K562 (cell line): ENCODE measurements at regions not wholly inside any gene's neighbourhood (a gene's known extent, or its start where the extent isn't known, plus 50 kb on each side); places are given as distances from the start of the nearest gene placed in this dataset.

Experiments used
- ARHGAP35 ChIP-seq: fragments of 450-650 bp; IDR thresholded peaks from 2 replicates; pipeline ENCODE4 v1.6.1; 2018; ENCODE audit not compliant: partially characterized antibody
- CHD7 ChIP-seq: fragments of 200-600 bp; sonication (generic); IDR thresholded peaks from one replicate; pipeline ENCODE4 v1.6.1; 2012; ENCODE audit warnings: mild to moderate bottlenecking, low read depth, low read length, inconsistent platforms
- CREBBP ChIP-seq: IDR thresholded peaks from one replicate; pipeline ENCODE4 v1.6.1; 2012; ENCODE audit warnings: low read depth, mild to moderate bottlenecking, control low read depth, inconsistent platforms, low read length
- NCOA2 ChIP-seq, 2 experiments: fragments of 450-650 bp; IDR thresholded peaks; 2 replicates each; pipeline ENCODE4 v1.6.1; 2018; ENCODE audit warnings: mild to moderate bottlenecking in 2 of 2, moderate library complexity in 1 of 2; ENCODE audit not compliant: partially characterized antibody in 2 of 2
- NEUROD1 ChIP-seq: fragments of 150-350 bp; IDR thresholded peaks from 2 replicates; pipeline ENCODE4 v1.6.1; 2014; ENCODE audit warnings: borderline replicate concordance, low read length, low read depth; ENCODE audit not compliant: partially characterized antibody
- POLR2AphosphoS5 ChIP-seq: IDR thresholded peaks from 2 replicates; pipeline ENCODE4 v1.6.1; 2011; ENCODE audit warnings: mild to moderate bottlenecking, low read depth, low read length, moderate library complexity; ENCODE audit not compliant: control insufficient read depth, insufficient read depth
- TRIM28 ChIP-seq: fragments of 450-650 bp; IDR thresholded peaks from 2 replicates; pipeline ENCODE4 v1.6.1; 2017
- ZNF274 ChIP-seq: IDR thresholded peaks from 2 replicates; pipeline ENCODE4 v1.6.1; 2011; ENCODE audit warnings: low read depth, mild to moderate bottlenecking, low read length, moderate library complexity, borderline replicate concordance
- ZNF445 ChIP-seq: fragments of 250-450 bp; sonication (Bioruptor Pico); IDR thresholded peaks from 2 replicates; pipeline ENCODE4 v1.4.0; 2020; ENCODE audit warnings: low read depth, mild to moderate bottlenecking, moderate library complexity
- TF ChIP-seq, protein P1 (sequence below): fragments of 250-450 bp; sonication (Bioruptor Pico); IDR thresholded peaks from 2 replicates; pipeline ENCODE4 v1.8.0; 2021; ENCODE audit warnings: mild to moderate bottlenecking, moderate library complexity
- TF ChIP-seq, protein P2 (sequence below): fragments of 450-650 bp; IDR thresholded peaks from 2 replicates; pipeline ENCODE4 v1.7.1; 2018; ENCODE audit warnings: mild to moderate bottlenecking, low read depth; ENCODE audit not compliant: partially characterized antibody
- TF ChIP-seq, protein P3 (sequence below): sonication (generic); formaldehyde crosslinking; IDR thresholded peaks from 2 replicates; pipeline ENCODE4 v1.9.0; 2022; ENCODE audit warnings: mild to moderate bottlenecking, missing genetic modification reagents

GRCh38 chr14:39558525-39558924 lies 126.3 kb upstream of the FBXO33 start (continued):
- TF ChIP-seq CHD7 = no peak
- TF ChIP-seq, protein P1, sequence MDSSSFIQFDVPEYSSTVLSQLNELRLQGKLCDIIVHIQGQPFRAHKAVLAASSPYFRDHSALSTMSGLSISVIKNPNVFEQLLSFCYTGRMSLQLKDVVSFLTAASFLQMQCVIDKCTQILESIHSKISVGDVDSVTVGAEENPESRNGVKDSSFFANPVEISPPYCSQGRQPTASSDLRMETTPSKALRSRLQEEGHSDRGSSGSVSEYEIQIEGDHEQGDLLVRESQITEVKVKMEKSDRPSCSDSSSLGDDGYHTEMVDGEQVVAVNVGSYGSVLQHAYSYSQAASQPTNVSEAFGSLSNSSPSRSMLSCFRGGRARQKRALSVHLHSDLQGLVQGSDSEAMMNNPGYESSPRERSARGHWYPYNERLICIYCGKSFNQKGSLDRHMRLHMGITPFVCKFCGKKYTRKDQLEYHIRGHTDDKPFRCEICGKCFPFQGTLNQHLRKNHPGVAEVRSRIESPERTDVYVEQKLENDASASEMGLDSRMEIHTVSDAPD = no peak
- TF ChIP-seq TRIM28 = peak; percentile 54; the same call in 1 of the 2 replicates
- no peak for TF ChIP-seq ARHGAP35
- TF ChIP-seq NEUROD1 = no peak
- TF ChIP-seq ZNF274 = no peak
- no peak for TF ChIP-seq CREBBP
- TF ChIP-seq, protein P2, sequence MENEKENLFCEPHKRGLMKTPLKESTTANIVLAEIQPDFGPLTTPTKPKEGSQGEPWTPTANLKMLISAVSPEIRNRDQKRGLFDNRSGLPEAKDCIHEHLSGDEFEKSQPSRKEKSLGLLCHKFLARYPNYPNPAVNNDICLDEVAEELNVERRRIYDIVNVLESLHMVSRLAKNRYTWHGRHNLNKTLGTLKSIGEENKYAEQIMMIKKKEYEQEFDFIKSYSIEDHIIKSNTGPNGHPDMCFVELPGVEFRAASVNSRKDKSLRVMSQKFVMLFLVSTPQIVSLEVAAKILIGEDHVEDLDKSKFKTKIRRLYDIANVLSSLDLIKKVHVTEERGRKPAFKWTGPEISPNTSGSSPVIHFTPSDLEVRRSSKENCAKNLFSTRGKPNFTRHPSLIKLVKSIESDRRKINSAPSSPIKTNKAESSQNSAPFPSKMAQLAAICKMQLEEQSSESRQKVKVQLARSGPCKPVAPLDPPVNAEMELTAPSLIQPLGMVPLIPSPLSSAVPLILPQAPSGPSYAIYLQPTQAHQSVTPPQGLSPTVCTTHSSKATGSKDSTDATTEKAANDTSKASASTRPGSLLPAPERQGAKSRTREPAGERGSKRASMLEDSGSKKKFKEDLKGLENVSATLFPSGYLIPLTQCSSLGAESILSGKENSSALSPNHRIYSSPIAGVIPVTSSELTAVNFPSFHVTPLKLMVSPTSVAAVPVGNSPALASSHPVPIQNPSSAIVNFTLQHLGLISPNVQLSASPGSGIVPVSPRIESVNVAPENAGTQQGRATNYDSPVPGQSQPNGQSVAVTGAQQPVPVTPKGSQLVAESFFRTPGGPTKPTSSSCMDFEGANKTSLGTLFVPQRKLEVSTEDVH = no peak
- TF ChIP-seq POLR2AphosphoS5 = no peak
- TF ChIP-seq, protein P3, sequence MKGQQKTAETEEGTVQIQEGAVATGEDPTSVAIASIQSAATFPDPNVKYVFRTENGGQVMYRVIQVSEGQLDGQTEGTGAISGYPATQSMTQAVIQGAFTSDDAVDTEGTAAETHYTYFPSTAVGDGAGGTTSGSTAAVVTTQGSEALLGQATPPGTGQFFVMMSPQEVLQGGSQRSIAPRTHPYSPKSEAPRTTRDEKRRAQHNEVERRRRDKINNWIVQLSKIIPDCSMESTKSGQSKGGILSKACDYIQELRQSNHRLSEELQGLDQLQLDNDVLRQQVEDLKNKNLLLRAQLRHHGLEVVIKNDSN (CRISPR knock-in tag) = no peak
- no peak for TF ChIP-seq ZNF445
- no peak for TF ChIP-seq NCOA2 (IDR thresholded peaks at IDR 0.05; ENCODE audit: partially characterized antibody in 2 of 2)
